ENCODE measurements at regions not wholly inside any gene's neighbourhood (a gene's known extent, or its start where the extent isn't known, plus 50 kb on each side); places are given as distances from the start of the nearest gene placed in this dataset.

DNA sequence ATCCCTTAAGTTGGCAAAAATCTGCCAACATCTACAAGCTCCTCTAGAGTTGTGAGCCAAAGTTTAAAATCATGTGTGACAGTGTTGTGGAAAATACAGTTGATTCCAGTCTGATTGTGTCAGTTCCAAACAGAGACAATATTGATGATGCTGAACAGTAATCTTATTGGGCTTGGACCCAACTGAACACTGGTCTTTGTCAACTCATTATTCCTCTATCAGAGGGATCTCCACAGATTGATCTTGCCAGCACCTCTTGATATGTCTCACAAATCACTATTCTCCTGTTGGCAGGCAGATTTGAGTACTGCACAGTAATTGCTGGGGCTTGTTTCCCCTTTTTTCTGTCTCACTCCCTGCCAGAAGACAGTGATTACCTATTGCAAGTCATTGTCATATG is 326.6 kb upstream of the DPH6 start:
- H3K36me3 ChIP-seq (ENCODE audit: control insufficient read depth, insufficient read depth, low read length): no peaks in the 10 kb centered on the region
- H3K4me1 ChIP-seq (replicated peaks in 1 of 2; ENCODE audit: control insufficient read depth in 2 of 2, insufficient read depth in 2 of 2, low read length in 2 of 2): no peaks in the 10 kb centered on the region
- no peak overlapping the region for H3K4me3 ChIP-seq
- BruUV-seq (replicated peaks): no TSS peak
- H3K9me3 ChIP-seq (replicated peaks; ENCODE audit: control insufficient read depth, insufficient read depth, low read depth, low read length): no peaks in the 10 kb centered on the region
- no peaks in the 10 kb centered on the region for H3K27me3 ChIP-seq (ENCODE audit: control insufficient read depth in 2 of 2, insufficient read depth in 2 of 2, low read length in 2 of 2)
- TF ChIP-seq U2AF1 (optimal IDR thresholded peaks at IDR 0.05; ENCODE audit: low read depth, low read length): no peak
- TF ChIP-seq ZNF316 (IDR thresholded peaks at IDR 0.05): no peak
- TF ChIP-seq RCOR1 (IDR thresholded peaks at IDR 0.05; ENCODE audit: borderline replicate concordance in 1 of 2, low read depth in 2 of 2, low read length in 2 of 2): no peak
- TF ChIP-seq MECOM (CRISPR knock-in tag; IDR thresholded peaks at IDR 0.05): no peak
- TF ChIP-seq FOXP1 (CRISPR knock-in tag; IDR thresholded peaks at IDR 0.05): no peak
- TF ChIP-seq ZEB2 (IDR thresholded peaks at IDR 0.05): no peak
- TF ChIP-seq MTA3 (IDR thresholded peaks at IDR 0.05; ENCODE audit: borderline replicate concordance): no peak
- no peak for TF ChIP-seq ZNF79 (CRISPR knock-in tag; IDR thresholded peaks at IDR 0.05; ENCODE audit: low read depth)
- no peak for TF ChIP-seq MTF1 (CRISPR knock-in tag; IDR thresholded peaks at IDR 0.05; ENCODE audit: borderline replicate concordance)
- no peak for TF ChIP-seq ZNF76 (CRISPR knock-in tag; IDR thresholded peaks at IDR 0.05; ENCODE audit: borderline replicate concordance)
- TF ChIP-seq DIDO1 (tag; IDR thresholded peaks at IDR 0.05; ENCODE audit: low read depth): no peak
- intact Hi-C loops (cut with micrococcal nuclease) (no loop called here), in situ Hi-C loops (cut with MboI) (no loop called here)
- H3K27ac ChIP-seq (ENCODE audit: extremely low read depth, low read depth, low read length): no peak overlapping the region
- ATAC-seq (no peak), DNase-seq (ENCODE audit: extremely low read depth in 1 of 4, low spot score in 3 of 4) (no peak), FAIRE-seq (no peak)
- POLR2A ChIA-PET: no interaction called here
- no peaks in the 10 kb centered on the region for H4K20me1 ChIP-seq (replicated peaks; ENCODE audit: control insufficient read depth, insufficient read depth, low read length)
- CTCF ChIA-PET (ENCODE audit: low intra/inter-chr PET ratio): no interaction called here
- H2AFZ ChIP-seq (ENCODE audit: low read depth, low read length): no peak overlapping the region
- no peaks in the 10 kb centered on the region for H3K9me1 ChIP-seq (ENCODE audit: control insufficient read depth, insufficient read depth, low read length)
- H3K4me2 ChIP-seq (ENCODE audit: insufficient read depth, low read length): no peak overlapping the region
- no peak overlapping the region for H3K9ac ChIP-seq (ENCODE audit: insufficient read depth in 1 of 2, low read depth in 2 of 2, low read length in 2 of 2)
- H3K79me2 ChIP-seq (ENCODE audit: control insufficient read depth, insufficient read depth, low read length): no peaks in the 10 kb centered on the region
